A204.1 (cell line): ENCODE measurements at regions not wholly inside any gene's neighbourhood (a gene's known extent, or its start where the extent isn't known, plus 50 kb on each side); places are given as distances from the start of the nearest gene placed in this dataset.
"Not testable (repeated sequence)": the region's sequence is repeated elsewhere in the genome, so short reads cannot be mapped to it uniquely, and the experiment has no call there.

Experiments used
- FAIRE-seq: peaks from 2 replicates; lab custom pipeline; 2012; peaks lifted over from hg19 to GRCh38; lab: Jason Lieb, UNC

GRCh38 chr4:107562316-107562715, 157.7 kb downstream of the PAPSS1 start:
- no peak for FAIRE-seq

- no peak for FAIRE-seq
Observed at GRCh38 chr4:107561481-107561880, 158.6 kb downstream of the PAPSS1 start.

DNA sequence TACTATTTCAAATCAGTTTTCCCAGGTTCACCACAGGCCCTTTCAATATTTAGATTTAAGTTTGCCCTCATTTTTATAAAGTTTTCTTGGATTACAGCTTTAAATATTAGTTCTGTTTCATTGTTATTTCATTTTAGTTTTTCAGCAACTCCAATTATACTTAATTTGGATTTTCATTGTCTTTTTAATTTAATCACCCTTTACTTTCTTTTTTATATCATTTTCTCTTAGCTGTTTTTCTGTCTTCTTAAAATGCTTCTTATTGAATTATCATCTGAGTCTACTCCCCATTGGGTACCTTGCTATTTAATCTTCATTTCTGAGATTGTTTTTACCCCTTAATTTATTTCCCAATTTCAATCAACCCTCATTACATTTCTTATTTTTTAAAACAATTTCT, 160.4 kb downstream of the PAPSS1 start:
- no peak for FAIRE-seq

DNA sequence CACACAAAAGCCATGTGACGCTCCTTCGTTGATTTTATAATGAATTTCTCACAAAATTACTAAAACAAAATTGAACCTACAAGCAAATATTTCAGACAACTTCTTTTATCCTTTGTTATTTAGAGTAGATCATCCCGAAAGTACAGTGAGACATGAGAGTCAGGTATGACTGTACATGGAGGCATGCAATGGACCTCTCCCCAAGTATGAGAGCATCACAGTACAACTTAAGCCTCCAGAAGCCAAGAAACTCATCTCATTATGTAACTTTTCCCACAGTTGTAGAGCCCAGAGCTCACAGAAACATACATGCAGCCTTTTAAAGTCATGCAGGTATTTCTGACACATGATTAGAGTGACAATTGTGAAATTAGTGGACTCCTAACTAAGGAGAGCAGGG, 167.7 kb downstream of the PAPSS1 start:
- no peak for FAIRE-seq

DNA sequence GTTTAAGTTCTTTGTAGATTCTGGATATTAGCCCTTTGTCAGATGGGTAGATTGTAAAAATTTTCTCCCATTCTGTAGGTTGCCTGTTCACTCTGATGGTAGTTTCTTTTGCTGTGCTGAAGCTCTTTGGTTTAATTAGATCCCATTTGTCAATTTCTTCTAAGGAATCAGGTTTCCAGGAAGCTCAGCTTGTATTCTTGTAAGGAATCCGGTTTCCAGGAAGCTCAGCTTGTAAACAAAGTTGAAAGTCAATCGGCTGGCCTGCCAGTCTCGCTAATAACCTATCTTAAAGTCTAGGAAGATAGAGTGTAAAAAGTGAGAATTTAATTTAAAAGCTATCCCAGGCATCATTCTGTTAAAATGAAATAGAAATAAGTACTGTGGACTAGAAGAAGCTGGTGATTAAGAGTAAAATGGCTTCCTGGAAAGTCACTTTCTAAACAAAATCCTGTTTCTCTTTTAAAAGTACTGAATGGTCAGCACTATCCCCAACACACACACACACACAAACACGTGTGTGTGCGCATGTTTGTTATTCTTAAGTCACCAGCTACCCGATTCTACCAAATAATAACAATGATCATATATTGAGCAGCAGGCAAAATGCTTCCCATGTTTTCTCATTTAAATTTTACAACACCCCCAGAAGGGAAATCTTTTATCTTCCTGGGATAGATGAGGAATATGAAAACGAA, 171.7 kb downstream of the PAPSS1 start:
- FAIRE-seq = no peak

GRCh38 chr4:107546638-107547037, 173.4 kb downstream of the PAPSS1 start:
- FAIRE-seq = no peak

- no peak for FAIRE-seq
Observed at GRCh38 chr4:107541511-107541910, 178.5 kb downstream of the PAPSS1 start.

DNA sequence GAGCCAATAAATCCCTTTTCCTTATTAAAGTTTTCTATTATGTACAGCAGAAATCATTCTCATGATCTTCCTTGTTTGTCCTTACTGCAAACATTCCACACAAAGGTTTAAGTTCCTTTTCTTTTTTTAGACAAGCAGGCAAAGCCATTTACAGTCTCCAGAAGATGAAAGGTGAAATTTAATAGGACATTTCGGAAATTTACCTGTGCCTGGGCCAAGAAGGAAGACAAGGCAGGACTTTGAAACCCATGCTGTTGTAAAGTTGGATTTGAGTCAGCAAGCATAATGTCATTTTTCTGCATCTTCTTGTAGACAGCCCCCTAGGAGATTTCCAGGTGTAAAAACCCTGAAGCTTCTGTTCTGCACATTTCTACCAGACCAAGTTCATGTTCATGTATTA, 188.1 kb downstream of the PAPSS1 start:
- FAIRE-seq = no peak

DNA sequence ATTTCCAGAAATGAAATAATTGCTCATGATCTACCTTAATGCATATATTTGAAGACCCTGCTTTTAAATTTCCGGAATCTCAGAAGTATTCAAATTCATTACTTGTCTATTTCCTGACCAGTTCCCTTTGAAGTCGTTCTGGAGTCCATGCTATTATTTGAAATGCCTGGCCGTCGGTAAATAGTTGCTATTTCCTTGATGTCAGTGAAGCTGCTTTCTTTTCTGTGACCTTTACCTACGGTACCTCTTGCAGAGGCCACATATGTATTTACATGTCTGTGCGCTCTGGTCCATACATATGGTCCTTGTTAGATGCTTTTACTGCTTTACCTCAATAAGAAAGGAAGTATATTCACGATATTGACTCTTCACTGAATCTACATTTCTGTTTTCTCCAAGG, 199.7 kb downstream of the PAPSS1 start:
- no peak for FAIRE-seq

DNA sequence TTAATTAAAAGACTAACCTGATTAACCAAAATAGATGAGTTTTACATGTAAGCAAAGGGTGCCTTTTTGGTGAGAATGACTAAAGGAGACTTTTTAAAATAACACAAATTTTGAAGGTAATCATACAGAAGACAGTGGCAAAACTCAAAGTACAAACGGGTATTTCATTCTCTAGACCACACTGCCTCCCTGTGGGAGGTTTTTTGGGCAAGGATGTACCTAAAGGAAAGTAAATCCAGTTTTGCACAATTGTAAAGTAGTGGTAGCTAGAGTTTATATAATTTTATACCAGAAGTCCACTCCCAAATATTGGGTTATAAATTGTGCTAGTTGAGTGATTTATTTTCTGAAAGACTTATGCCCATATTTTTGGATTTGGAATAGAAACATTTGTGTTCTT, 201.0 kb downstream of the PAPSS1 start:
- FAIRE-seq = peak; percentile 3

DNA sequence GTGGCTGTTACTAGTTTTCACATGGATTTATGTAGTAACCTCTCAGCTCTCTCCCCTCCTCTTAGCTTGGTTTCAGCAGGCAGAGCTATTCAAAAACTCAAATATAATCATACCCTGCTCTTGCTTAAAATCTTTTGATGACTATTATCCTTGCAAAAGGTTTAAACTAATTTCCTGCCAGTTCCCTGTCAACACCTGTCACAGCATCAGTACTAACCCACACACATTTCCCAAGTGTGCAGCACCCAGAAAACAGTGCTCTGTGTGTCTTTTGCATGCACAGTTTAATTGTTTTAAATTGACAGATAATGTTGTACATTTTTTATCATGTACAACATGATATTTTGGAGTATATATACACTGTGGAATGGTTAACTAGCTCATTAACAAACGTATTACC, 202.0 kb downstream of the PAPSS1 start:
- no peak for FAIRE-seq

DNA sequence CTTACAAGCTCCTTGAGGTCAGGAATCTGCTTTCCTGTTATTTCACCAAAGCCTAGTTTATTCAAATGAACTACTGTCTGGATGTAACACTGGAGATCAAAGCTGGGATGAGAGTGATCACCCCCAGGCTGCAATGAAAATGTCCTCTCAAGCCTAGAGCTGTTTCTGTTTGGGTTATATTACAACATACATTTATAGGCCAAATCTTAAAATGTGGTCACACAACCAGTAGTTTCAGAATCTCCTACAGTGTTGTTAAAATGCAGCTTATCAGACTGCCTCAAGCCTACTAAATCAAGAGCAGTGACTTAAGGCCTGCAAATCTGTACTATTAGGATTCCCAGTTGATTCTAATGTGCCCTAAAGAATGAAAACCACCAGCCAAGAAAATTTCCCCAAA, 207.5 kb downstream of the PAPSS1 start:
- FAIRE-seq = no peak

DNA sequence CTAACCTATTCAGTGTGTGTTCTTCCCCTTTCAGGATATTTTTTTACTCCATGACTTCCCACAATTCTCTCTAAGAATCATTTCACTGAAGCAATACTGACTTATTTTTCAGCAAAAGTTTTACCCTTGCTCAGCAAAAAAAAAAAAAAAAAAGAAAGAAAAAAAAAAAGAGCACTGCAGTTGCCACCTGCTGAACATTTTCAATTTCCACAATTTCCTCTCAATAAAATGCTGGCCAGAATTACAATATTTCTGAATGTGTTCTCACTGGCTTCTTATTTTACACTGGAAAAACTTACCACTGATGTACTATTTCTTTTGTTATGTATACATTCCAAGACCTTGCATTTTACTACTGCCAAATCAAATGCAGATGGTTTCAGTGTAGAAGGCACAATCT, 210.4 kb downstream of the PAPSS1 start:
- FAIRE-seq = no peak

- FAIRE-seq = no peak
Observed at GRCh38 chr4:107500551-107500950, 219.5 kb downstream of the PAPSS1 start.

DNA sequence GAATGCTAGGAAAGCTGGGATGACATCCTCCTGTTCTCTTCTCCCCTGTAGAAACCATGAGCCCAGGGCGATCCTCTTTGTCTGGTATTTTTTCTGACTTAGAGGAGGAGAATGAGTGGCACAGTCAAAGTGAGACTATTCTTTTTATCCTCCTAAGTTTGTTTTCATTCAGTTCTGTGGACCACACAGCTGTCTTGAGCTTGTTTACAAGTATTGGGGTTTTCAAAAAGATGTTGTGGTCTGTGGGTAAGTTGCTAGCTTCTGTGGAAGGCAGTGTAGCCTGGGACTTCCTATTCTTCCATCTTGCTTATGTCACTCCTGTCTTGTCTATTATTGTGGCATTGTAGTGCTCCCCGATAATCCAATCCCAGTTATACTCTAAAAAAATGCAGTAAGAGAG, 223.0 kb downstream of the PAPSS1 start:
- no peak for FAIRE-seq

DNA sequence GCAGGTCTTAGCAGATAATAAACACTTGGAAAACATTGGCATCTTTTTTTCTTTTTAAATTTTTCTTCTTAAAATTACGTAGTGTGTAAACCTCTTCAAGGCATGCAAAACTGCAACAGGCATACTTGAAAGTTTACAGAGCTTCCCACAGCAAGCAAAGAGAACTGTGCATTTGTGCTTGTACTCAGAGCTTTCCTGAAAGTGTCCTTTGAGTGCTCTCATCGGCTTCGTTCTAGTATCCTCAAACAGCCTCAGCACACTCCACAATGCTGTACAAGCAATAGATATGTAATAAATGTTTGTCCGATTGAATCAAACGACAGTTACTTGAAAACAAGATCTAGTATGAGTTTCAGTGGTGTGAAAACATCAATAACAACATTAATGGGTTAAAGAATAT, 227.5 kb downstream of the PAPSS1 start:
- no peak for FAIRE-seq

GRCh38 chr4:107490116-107490515, 229.9 kb downstream of the PAPSS1 start:
- FAIRE-seq = no peak

GRCh38 chr4:107483621-107484020, 236.4 kb downstream of the PAPSS1 start:
- not testable (repeated sequence) for FAIRE-seq

DNA sequence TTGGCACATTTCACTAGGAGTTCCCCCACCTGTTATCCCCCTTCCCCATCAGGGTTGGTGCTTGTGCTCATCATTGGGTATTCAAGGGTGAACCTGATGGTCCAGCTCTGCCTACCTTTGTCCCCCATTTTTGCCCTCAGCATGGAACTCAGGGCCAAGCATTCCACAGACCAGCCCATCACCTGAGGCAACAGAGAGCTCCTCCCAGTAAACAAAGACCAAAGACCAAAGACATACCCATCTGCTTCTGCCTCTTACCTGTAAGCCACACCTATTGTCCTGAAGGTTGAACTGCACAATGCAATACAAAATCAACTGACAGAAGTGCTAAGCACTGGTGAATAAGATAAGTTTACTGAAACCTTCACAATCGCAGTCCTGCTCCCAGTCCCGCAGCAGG, 237.5 kb downstream of the PAPSS1 start:
- FAIRE-seq = no peak

- no peak for FAIRE-seq
Observed at GRCh38 chr4:107478327-107478980, 241.6 kb downstream of the PAPSS1 start.

GRCh38 chr4:107473126-107473525, 246.9 kb downstream of the PAPSS1 start:
- no peak for FAIRE-seq

- no peak for FAIRE-seq
Observed at GRCh38 chr4:107472265-107472948, 247.6 kb downstream of the PAPSS1 start.

DNA sequence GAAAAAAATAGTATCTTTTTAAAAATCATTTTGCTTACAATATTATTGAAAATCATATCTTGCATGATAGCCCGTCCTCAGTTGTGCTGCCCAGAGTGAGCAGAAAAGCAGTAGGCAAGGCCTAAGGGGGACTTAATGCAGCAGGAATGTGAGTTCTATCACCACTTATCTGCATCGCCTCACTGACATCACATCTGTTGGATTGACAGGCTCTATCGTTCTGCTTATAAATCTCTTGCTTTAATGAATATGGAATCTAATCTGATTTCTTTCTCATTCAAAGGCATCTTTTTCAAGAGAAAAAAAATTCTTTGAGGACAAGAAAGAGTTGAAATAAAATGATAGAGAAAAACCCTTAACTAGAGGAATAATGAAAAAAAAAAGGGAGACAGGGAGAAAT, 249.9 kb downstream of the PAPSS1 start:
- FAIRE-seq = no peak

- FAIRE-seq = no peak
Observed at GRCh38 chr4:107468812-107469211, 251.2 kb downstream of the PAPSS1 start.
